B cell (primary cell): ENCODE measurements at regions not wholly inside any gene's neighbourhood (a gene's known extent, or its start where the extent isn't known, plus 50 kb on each side); places are given as distances from the start of the nearest gene placed in this dataset.

Source experiments
- ATAC-seq: fragments of 200-7000 bp; cut with Tn5 transposase; one replicate; pipeline ENCODE4 v1.10.0; 2021; ENCODE audit warnings: low read depth, mild to moderate bottlenecking, moderate number of reproducible peaks, moderate library complexity
- CTCF ChIA-PET: fragments of 350-600 bp; sonication (Branson Sonifier 250); formaldehyde crosslinking; loops from one replicate; lab custom pipeline; 2021; ENCODE audit warnings: antibody characterized with exemption, inconsistent platforms; lab: Charles Lee
- POLR2A ChIA-PET: fragments of 350-600 bp; sonication (Branson Sonifier 250); formaldehyde crosslinking; loops from one replicate; lab custom pipeline; 2021; ENCODE audit warnings: antibody characterized with exemption; lab: Charles Lee
- DNase-seq: peaks from one replicate; pipeline ENCODE4 v3.0.0; 2013
- H2AFZ ChIP-seq: 2 replicates; pipeline ENCODE4 v1.6.1; 2012; ENCODE audit warnings: mild to moderate bottlenecking, low read depth, low read length; ENCODE audit not compliant: insufficient read depth, poor library complexity, severe bottlenecking
- H3K27ac ChIP-seq, 2 donors: 1 replicate in 1 of 2; 2 replicates in 1 of 2; pipeline ENCODE4 v1.5.1; 2012 to 2013; ENCODE audit warnings: low read length in 2 of 2, mild to moderate bottlenecking in 2 of 2, moderate library complexity in 1 of 2
- H3K27me3 ChIP-seq, 4 experiments: fragments of 200-600 bp in 1 of 4; sonication (generic) in 1 of 4; replicated peaks in 1 of 4; 1 replicate in 2 of 4; 2 replicates in 2 of 4; pipeline versions ENCODE4 v1.6.1 to v1.7.0; 2013 to 2016; ENCODE audit warnings: low read length in 3 of 4, mild to moderate bottlenecking in 2 of 4, mixed read lengths in 1 of 4, moderate library complexity in 1 of 4; ENCODE audit not compliant: insufficient read depth in 4 of 4, control insufficient read depth in 3 of 4; ENCODE audit errors: control extremely low read depth in 1 of 4
- H3K36me3 ChIP-seq, 2 experiments: replicated peaks in 1 of 2; 1 replicate in 1 of 2; 2 replicates in 1 of 2; pipeline versions ENCODE4 v1.6.1 to v1.7.1; 2013; ENCODE audit warnings: low read length in 1 of 2; ENCODE audit not compliant: insufficient read depth in 2 of 2, control insufficient read depth in 1 of 2; ENCODE audit errors: control extremely low read depth in 1 of 2, extremely low read depth in 1 of 2
- H3K4me1 ChIP-seq, 2 donors: fragments of 200-600 bp in 1 of 2; sonication (generic) in 1 of 2; 1 replicate in 1 of 2; 2 replicates in 1 of 2; pipeline versions ENCODE4 v1.5.1 to v1.6.1; 2013 to 2017; ENCODE audit warnings: low read length in 2 of 2; ENCODE audit not compliant: control insufficient read depth in 2 of 2, insufficient read depth in 2 of 2
- H3K4me2 ChIP-seq: replicated peaks from 2 replicates; pipeline ENCODE3; 2012; ENCODE audit warnings: mild to moderate bottlenecking, low read depth, low read length; ENCODE audit not compliant: poor library complexity, severe bottlenecking
- H3K4me3 ChIP-seq, 5 experiments: fragments of 200-600 bp in 1 of 5; sonication (generic) in 1 of 5; 1 replicate in 3 of 5; 2 replicates in 2 of 5; pipeline versions ENCODE4 v1.5.1 to v1.7.0; 2011 to 2016; ENCODE audit warnings: low read length in 4 of 5, mild to moderate bottlenecking in 4 of 5, low read depth in 2 of 5, control low read depth in 1 of 5, moderate library complexity in 1 of 5; ENCODE audit not compliant: insufficient read depth in 1 of 5; ENCODE audit errors: control extremely low read depth in 1 of 5, extremely low read depth in 1 of 5
- H3K79me2 ChIP-seq: fragments of 200-600 bp; sonication (generic); one replicate; pipeline ENCODE4 v1.6.0; 2016; ENCODE audit warnings: low read length; ENCODE audit not compliant: control insufficient read depth, insufficient read depth
- H3K9ac ChIP-seq: fragments of 200-600 bp; sonication (generic); 2 replicates; pipeline ENCODE4 v1.6.1; 2017; ENCODE audit warnings: mild to moderate bottlenecking, low read length, moderate library complexity
- H3K9me3 ChIP-seq, 3 donors: one replicate each; pipeline versions ENCODE4 v1.6.1 to v1.7.1; 2013; ENCODE audit warnings: low read length in 2 of 3; ENCODE audit not compliant: control insufficient read depth in 2 of 3, insufficient read depth in 1 of 3; ENCODE audit errors: control extremely low read depth in 1 of 3
- H4K20me1 ChIP-seq: 2 replicates; pipeline ENCODE4 v1.6.0; 2012; ENCODE audit warnings: mild to moderate bottlenecking, low read length; ENCODE audit not compliant: insufficient read depth, control insufficient read depth, poor library complexity, severe bottlenecking
- H3K27ac Mint-ChIP-seq: one replicate; pipeline ENCODE4 v1.8.0; 2021; ENCODE audit warnings: mixed read lengths
- H3K27me3 Mint-ChIP-seq: one replicate; pipeline ENCODE4 v1.8.0; 2021; ENCODE audit warnings: mixed read lengths
- H3K4me1 Mint-ChIP-seq: one replicate; pipeline ENCODE4 v1.8.0; 2021; ENCODE audit warnings: mixed read lengths
- H3K4me3 Mint-ChIP-seq: one replicate; pipeline ENCODE4 v1.8.0; 2021; ENCODE audit warnings: mixed read lengths
- H3K9me3 Mint-ChIP-seq: one replicate; pipeline ENCODE4 v1.8.0; 2022; ENCODE audit warnings: mixed read lengths; ENCODE audit not compliant: insufficient read depth
- CTCF ChIP-seq: fragments of 200-600 bp; IDR thresholded peaks from one replicate; pipeline ENCODE4 v1.8.0; 2022; ENCODE audit warnings: antibody characterized with exemption, mild to moderate bottlenecking
- EZH2 ChIP-seq: IDR thresholded peaks from 2 replicates; pipeline ENCODE4 v1.6.1; 2012; ENCODE audit warnings: borderline replicate concordance, low read depth, mild to moderate bottlenecking, moderate library complexity, low read length; ENCODE audit not compliant: insufficient read depth, poor library complexity, severe bottlenecking
- WGBS: methylation state at CpG from one replicate; pipeline ENCODE4 v1.1.5; 2013; ENCODE audit warnings: missing lambda C conversion rate; ENCODE audit not compliant: insufficient coverage; 5-methylcytosine and 5-hydroxymethylcytosine counted together
- intact Hi-C: fragments of 100-400 bp; cut with micrococcal nuclease; formaldehyde crosslinking; loops from one replicate; pipeline ENCODE4 v1.10.0; 2022

- ChIA-PET CTCF (no interaction called here), POLR2A (no interaction called here)
- Mint-ChIP-seq H3K27ac (no peak overlapping the region), H3K4me1 (no peaks in the 10 kb centered on the region), H3K27me3 (no peaks in the 10 kb centered on the region), H3K4me3 (no peak overlapping the region), H3K9me3 (no peaks in the 10 kb centered on the region)
- H3K36me3 ChIP-seq, result no peaks in the 10 kb centered on the region
- ATAC-seq (no peak), DNase-seq (no peak)
- peaks cover 0 to 2% (median 0%) of the 10 kb centered on the region in 3 donors for H3K9me3 ChIP-seq
- no peaks in the 10 kb centered on the region for H3K79me2 ChIP-seq
- H3K4me2 ChIP-seq, result no peak overlapping the region
- no peak overlapping the region for H2AFZ ChIP-seq
- no peaks in the 10 kb centered on the region for H4K20me1 ChIP-seq
- no peaks in the 10 kb centered on the region for H3K4me1 ChIP-seq
- H3K9ac ChIP-seq, result no peak overlapping the region
- WGBS, result 100% methylated on average over 1 of the region's 1 CpG
- H3K27ac ChIP-seq, result no peak overlapping the region
- H3K4me3 ChIP-seq, result no peak overlapping the region
- intact Hi-C loops, result no loop called here
- no peaks in the 10 kb centered on the region for H3K27me3 ChIP-seq
- no peak for TF ChIP-seq EZH2
These were observed 636.7 kb downstream of the PCDH7 start for GRCh38 chr4:31356839-31357238.

GRCh38 chr4:31360786-31361185 lies 640.6 kb downstream of the PCDH7 start:
- CTCF ChIA-PET, result no interaction called here
- Histone ChIP-seq H3K4me1 (no peaks in the 10 kb centered on the region), H3K27me3 (no peaks in the 10 kb centered on the region), H3K4me3 (no peak overlapping the region), H3K27ac (no peak overlapping the region), H3K9ac (no peak overlapping the region), H3K4me2 (no peak overlapping the region), H3K9me3 (peaks cover 0 to 6% (median 0%) of the 10 kb centered on the region in 3 donors), H2AFZ (no peak overlapping the region), H3K79me2 (no peaks in the 10 kb centered on the region), H3K36me3 (no peaks in the 10 kb centered on the region), H4K20me1 (no peaks in the 10 kb centered on the region)
- Mint-ChIP-seq H3K9me3 (no peaks in the 10 kb centered on the region), H3K4me1 (no peaks in the 10 kb centered on the region), H3K27ac (no peak overlapping the region), H3K27me3 (no peaks in the 10 kb centered on the region), H3K4me3 (no peak overlapping the region)
- no peak for ATAC-seq
- intact Hi-C loops, result no loop called here
- DNase-seq, result no peak
- TF ChIP-seq CTCF (no peak), EZH2 (no peak)
- POLR2A ChIA-PET, result no interaction called here
- WGBS, result no CpG with 5 or more reads among the region's 1 CpG
